H1 (cell line): ENCODE measurements at regions not wholly inside any gene's neighbourhood (a gene's known extent, or its start where the extent isn't known, plus 50 kb on each side); places are given as distances from the start of the nearest gene placed in this dataset.

ENCODE experiments used
- ATF3 ChIP-seq: IDR thresholded peaks from 2 replicates; pipeline ENCODE4 v1.6.1; 2011; ENCODE audit warnings: low read depth, mild to moderate bottlenecking, low read length; ENCODE audit not compliant: insufficient read depth
- CTCF ChIP-seq, 3 experiments: IDR thresholded peaks; 1 replicate in 2 of 3; 2 replicates in 1 of 3; pipeline versions ENCODE4 v1.5.1 to v1.6.1; 2011; ENCODE audit warnings: low read length in 3 of 3, mild to moderate bottlenecking in 3 of 3, inconsistent platforms in 2 of 3, low read depth in 1 of 3, moderate library complexity in 1 of 3; ENCODE audit not compliant: insufficient read depth in 1 of 3; ENCODE audit errors: control extremely low read depth in 1 of 3
- EGR1 ChIP-seq: IDR thresholded peaks from 2 replicates; pipeline ENCODE4 v1.6.1; 2011; ENCODE audit warnings: low read depth, low read length, borderline replicate concordance
- EP300 ChIP-seq, 2 experiments: IDR thresholded peaks; 1 replicate in 1 of 2; 2 replicates in 1 of 2; pipeline ENCODE4 v1.6.1; 2011 to 2012; ENCODE audit warnings: low read depth in 2 of 2, low read length in 2 of 2, mild to moderate bottlenecking in 2 of 2, borderline replicate concordance in 1 of 2, inconsistent platforms in 1 of 2, moderate library complexity in 1 of 2
- EZH2 ChIP-seq: fragments of 200-600 bp; sonication (generic); IDR thresholded peaks from 2 replicates; pipeline ENCODE4 v1.7.1; 2012; ENCODE audit warnings: low read depth, mild to moderate bottlenecking, moderate library complexity, low read length, inconsistent platforms; ENCODE audit not compliant: severe bottlenecking
- JUND ChIP-seq: IDR thresholded peaks from 2 replicates; pipeline ENCODE4 v1.6.1; 2011; ENCODE audit warnings: mild to moderate bottlenecking, improper control_type of control experiment, low read length
- MAFK ChIP-seq: IDR thresholded peaks from 2 replicates; pipeline ENCODE4 v1.6.1; 2012; ENCODE audit warnings: low read depth, mild to moderate bottlenecking, improper control_type of control experiment, low read length
- SRF ChIP-seq: IDR thresholded peaks from 2 replicates; pipeline ENCODE4 v1.6.1; 2011; ENCODE audit warnings: mild to moderate bottlenecking, low read depth, low read length, moderate library complexity
- TAF1 ChIP-seq: IDR thresholded peaks from 2 replicates; pipeline ENCODE4 v1.6.1; 2011; ENCODE audit warnings: mild to moderate bottlenecking, low read depth, low read length
- TEAD4 ChIP-seq: IDR thresholded peaks from 2 replicates; pipeline ENCODE4 v1.6.1; 2012; ENCODE audit warnings: low read depth, low read length, inconsistent platforms, mixed read lengths
- TF ChIP-seq, protein P1 (sequence below): IDR thresholded peaks from 2 replicates; pipeline ENCODE4 v1.6.1; 2011; ENCODE audit warnings: low read length, improper control_type of control experiment
- TF ChIP-seq, protein P2 (sequence below): IDR thresholded peaks from 2 replicates; pipeline ENCODE4 v1.6.1; 2012; ENCODE audit warnings: inconsistent platforms

DNA sequence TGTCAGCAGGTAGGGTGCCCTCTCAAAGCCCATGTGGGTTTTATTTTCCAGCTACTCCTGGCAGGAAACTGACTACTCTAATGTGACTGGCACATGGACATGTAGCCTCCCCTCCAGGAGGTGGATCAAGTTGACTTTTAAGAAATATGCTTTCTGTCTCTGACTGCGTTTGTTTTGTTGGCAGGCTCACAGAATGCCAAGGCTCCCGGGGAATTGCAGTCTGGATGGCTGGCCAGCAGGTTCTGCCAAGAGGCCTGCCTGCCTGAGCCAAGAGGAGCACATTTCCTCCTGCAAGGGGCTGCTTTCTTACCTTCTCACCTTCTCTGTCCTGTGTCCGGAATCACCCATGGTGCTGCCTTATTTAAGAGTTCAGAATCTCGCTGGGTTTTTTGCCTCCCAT, 217.3 kb upstream of the ERCC4 start:
- TF ChIP-seq EGR1 (no peak), JUND (no peak), CTCF (IDR thresholded peaks at IDR 0.05; ENCODE audit: control extremely low read depth in 1 of 3, insufficient read depth in 1 of 3, low read depth in 1 of 3, low read length in 3 of 3) (no peak), TAF1 (no peak), EZH2 (no peak), MAFK (no peak), ATF3 (no peak), TEAD4 (no peak), SRF (no peak), EP300 (IDR thresholded peaks at IDR 0.05; ENCODE audit: borderline replicate concordance in 1 of 2, low read depth in 2 of 2, low read length in 2 of 2) (no peak)
- TF ChIP-seq, protein P1, sequence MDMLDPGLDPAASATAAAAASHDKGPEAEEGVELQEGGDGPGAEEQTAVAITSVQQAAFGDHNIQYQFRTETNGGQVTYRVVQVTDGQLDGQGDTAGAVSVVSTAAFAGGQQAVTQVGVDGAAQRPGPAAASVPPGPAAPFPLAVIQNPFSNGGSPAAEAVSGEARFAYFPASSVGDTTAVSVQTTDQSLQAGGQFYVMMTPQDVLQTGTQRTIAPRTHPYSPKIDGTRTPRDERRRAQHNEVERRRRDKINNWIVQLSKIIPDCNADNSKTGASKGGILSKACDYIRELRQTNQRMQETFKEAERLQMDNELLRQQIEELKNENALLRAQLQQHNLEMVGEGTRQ = no peak
- TF ChIP-seq, protein P2, sequence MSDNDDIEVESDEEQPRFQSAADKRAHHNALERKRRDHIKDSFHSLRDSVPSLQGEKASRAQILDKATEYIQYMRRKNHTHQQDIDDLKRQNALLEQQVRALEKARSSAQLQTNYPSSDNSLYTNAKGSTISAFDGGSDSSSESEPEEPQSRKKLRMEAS = no peak
